ENCODE measurements at regions not wholly inside any gene's neighbourhood (a gene's known extent, or its start where the extent isn't known, plus 50 kb on each side); places are given as distances from the start of the nearest gene placed in this dataset.

GRCh38 chr18:50454387-50454988 is 79.6 kb downstream of the SKA1 start:
- TF ChIP-seq, protein P1, sequence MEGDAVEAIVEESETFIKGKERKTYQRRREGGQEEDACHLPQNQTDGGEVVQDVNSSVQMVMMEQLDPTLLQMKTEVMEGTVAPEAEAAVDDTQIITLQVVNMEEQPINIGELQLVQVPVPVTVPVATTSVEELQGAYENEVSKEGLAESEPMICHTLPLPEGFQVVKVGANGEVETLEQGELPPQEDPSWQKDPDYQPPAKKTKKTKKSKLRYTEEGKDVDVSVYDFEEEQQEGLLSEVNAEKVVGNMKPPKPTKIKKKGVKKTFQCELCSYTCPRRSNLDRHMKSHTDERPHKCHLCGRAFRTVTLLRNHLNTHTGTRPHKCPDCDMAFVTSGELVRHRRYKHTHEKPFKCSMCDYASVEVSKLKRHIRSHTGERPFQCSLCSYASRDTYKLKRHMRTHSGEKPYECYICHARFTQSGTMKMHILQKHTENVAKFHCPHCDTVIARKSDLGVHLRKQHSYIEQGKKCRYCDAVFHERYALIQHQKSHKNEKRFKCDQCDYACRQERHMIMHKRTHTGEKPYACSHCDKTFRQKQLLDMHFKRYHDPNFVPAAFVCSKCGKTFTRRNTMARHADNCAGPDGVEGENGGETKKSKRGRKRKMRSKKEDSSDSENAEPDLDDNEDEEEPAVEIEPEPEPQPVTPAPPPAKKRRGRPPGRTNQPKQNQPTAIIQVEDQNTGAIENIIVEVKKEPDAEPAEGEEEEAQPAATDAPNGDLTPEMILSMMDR (IDR thresholded peaks at IDR 0.05), result no peak
- no peak for TF ChIP-seq POLR2A (IDR thresholded peaks at IDR 0.05)
